ENCODE measurements at regions not wholly inside any gene's neighbourhood (a gene's known extent, or its start where the extent isn't known, plus 50 kb on each side); places are given as distances from the start of the nearest gene placed in this dataset.

DNA sequence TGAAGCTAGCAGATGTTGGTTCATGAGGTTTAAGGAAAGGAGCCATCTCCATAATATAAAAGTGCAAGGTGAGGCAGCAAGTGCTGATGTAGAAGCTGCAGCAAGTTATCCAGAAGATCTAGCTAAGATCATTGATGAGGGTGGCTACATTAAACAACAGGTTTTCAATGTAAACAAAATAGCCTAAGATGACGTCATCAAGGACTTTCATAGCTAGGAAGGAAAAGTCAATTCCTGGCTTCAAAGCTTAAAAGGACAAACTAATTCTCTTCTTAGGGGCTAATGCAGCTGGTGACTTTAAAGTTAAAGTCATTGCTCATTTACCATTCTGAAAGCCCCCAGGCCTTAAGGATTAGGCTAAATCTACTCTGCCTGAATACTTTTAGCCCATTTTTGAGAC is 141.9 kb downstream of the MID1IP1 start:
- H3K27ac ChIP-seq (ENCODE audit: low read depth, low read length), result no peak overlapping the region
- no peaks in the 10 kb centered on the region for H3F3A ChIP-seq (ENCODE audit: insufficient read depth)

DNA sequence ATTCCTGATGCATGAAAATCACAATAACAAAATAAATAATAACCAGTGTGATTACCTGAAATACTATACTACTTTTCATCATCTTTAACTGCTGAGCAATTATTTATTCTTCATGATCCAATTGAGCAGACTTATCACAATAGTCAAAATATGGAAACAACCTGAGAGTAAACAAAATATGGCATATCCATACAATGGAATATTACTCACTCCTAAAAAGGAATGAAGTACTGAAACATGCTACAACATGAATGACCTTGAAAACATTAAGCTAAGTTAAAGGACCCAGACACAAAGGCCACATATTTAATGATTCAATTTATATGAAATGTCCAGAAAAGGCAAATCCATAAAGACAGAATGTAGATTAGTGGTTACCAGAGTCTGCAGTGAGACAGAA is 146.8 kb downstream of the MID1IP1 start:
- H3K9ac ChIP-seq (ENCODE audit: low read length), result no peak overlapping the region
- no peaks in the 10 kb centered on the region for H3F3A ChIP-seq (ENCODE audit: insufficient read depth)
- no peak for TF ChIP-seq EZH2phosphoT487 (conservative IDR thresholded peaks at IDR 0.05; ENCODE audit: low read length)
- TF ChIP-seq, protein P1, sequence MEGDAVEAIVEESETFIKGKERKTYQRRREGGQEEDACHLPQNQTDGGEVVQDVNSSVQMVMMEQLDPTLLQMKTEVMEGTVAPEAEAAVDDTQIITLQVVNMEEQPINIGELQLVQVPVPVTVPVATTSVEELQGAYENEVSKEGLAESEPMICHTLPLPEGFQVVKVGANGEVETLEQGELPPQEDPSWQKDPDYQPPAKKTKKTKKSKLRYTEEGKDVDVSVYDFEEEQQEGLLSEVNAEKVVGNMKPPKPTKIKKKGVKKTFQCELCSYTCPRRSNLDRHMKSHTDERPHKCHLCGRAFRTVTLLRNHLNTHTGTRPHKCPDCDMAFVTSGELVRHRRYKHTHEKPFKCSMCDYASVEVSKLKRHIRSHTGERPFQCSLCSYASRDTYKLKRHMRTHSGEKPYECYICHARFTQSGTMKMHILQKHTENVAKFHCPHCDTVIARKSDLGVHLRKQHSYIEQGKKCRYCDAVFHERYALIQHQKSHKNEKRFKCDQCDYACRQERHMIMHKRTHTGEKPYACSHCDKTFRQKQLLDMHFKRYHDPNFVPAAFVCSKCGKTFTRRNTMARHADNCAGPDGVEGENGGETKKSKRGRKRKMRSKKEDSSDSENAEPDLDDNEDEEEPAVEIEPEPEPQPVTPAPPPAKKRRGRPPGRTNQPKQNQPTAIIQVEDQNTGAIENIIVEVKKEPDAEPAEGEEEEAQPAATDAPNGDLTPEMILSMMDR (IDR thresholded peaks at IDR 0.05; ENCODE audit: insufficient read depth, low read length, poor library complexity, severe bottlenecking), result no peak
- no peak overlapping the region for H3K4me2 ChIP-seq (ENCODE audit: low read depth, low read length, poor library complexity, severe bottlenecking)
- H4K20me1 ChIP-seq (ENCODE audit: low read depth, low read length), result no peaks in the 10 kb centered on the region
- H3K4me3 ChIP-seq (ENCODE audit: insufficient read depth, low read length, poor library complexity, severe bottlenecking), result no peak overlapping the region
- H3K79me2 ChIP-seq (ENCODE audit: insufficient read depth, low read length), result no peaks in the 10 kb centered on the region
- H3K36me3 ChIP-seq (ENCODE audit: low read length), result no peaks in the 10 kb centered on the region
- H2AFZ ChIP-seq (ENCODE audit: low read depth, low read length, severe bottlenecking), result no peak overlapping the region
- H3K27me3 ChIP-seq (ENCODE audit: low read length), result no peaks in the 10 kb centered on the region
- H3K9me3 ChIP-seq (ENCODE audit: insufficient read depth, low read length), result no peaks in the 10 kb centered on the region
- H3K9me2 ChIP-seq (replicated peaks; ENCODE audit: insufficient read depth, low read length), result no peaks in the 10 kb centered on the region
- no peak overlapping the region for H3K27ac ChIP-seq (ENCODE audit: low read depth, low read length)

More for the DNA sequence above, 141.9 kb downstream of the MID1IP1 start:
- H4K20me1 ChIP-seq (ENCODE audit: low read depth, low read length), result no peaks in the 10 kb centered on the region
- no peaks in the 10 kb centered on the region for H3K79me2 ChIP-seq (ENCODE audit: insufficient read depth, low read length)
- no peaks in the 10 kb centered on the region for H3K9me2 ChIP-seq (replicated peaks; ENCODE audit: insufficient read depth, low read length)
- no peaks in the 10 kb centered on the region for H3K27me3 ChIP-seq (ENCODE audit: low read length)
- H3K4me2 ChIP-seq (ENCODE audit: low read depth, low read length, poor library complexity, severe bottlenecking), result no peak overlapping the region
- no peak overlapping the region for H2AFZ ChIP-seq (ENCODE audit: low read depth, low read length, severe bottlenecking)
- H3K4me3 ChIP-seq (ENCODE audit: insufficient read depth, low read length, poor library complexity, severe bottlenecking), result no peak overlapping the region
- H3K36me3 ChIP-seq (ENCODE audit: low read length), result no peaks in the 10 kb centered on the region
- TF ChIP-seq, protein P1 (IDR thresholded peaks at IDR 0.05; ENCODE audit: insufficient read depth, low read length, poor library complexity, severe bottlenecking), result no peak
- no peak for TF ChIP-seq EZH2phosphoT487 (conservative IDR thresholded peaks at IDR 0.05; ENCODE audit: low read length)
- H3K9me3 ChIP-seq (ENCODE audit: insufficient read depth, low read length), result no peaks in the 10 kb centered on the region
- no peak overlapping the region for H3K9ac ChIP-seq (ENCODE audit: low read length)

DNA sequence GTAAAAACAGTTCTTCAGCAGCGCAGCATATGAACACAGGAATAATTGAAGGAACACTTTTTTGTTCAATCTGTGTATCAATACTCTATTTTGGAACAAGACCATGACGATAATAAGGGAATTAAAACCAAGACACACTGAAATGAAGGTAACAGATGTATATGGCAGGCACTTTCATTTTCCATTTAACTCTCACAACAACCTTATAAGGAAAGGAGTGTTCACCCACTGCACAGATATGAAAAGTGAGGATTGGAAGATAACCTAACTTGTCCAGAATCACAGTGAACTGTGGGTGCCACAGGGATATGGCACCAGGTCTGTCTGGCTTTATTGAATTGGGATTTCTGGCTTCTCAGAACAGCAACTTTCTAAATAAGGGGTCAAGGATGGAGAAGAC is 153.3 kb downstream of the MID1IP1 start:
- Histone ChIP-seq H3F3A (ENCODE audit: insufficient read depth) (no peaks in the 10 kb centered on the region), H3K4me2 (ENCODE audit: low read depth, low read length, poor library complexity, severe bottlenecking) (no peak overlapping the region), H3K9me2 (replicated peaks; ENCODE audit: insufficient read depth, low read length) (no peaks in the 10 kb centered on the region), H3K27me3 (ENCODE audit: low read length) (no peaks in the 10 kb centered on the region), H3K9me3 (ENCODE audit: insufficient read depth, low read length) (no peaks in the 10 kb centered on the region), H3K27ac (ENCODE audit: low read depth, low read length) (no peak overlapping the region), H3K4me3 (ENCODE audit: insufficient read depth, low read length, poor library complexity, severe bottlenecking) (no peak overlapping the region), H3K36me3 (ENCODE audit: low read length) (no peaks in the 10 kb centered on the region), H3K9ac (ENCODE audit: low read length) (no peak overlapping the region), H4K20me1 (ENCODE audit: low read depth, low read length) (no peaks in the 10 kb centered on the region), H3K79me2 (ENCODE audit: insufficient read depth, low read length) (no peaks in the 10 kb centered on the region), H2AFZ (ENCODE audit: low read depth, low read length, severe bottlenecking) (no peak overlapping the region)
- TF ChIP-seq, protein P1 (IDR thresholded peaks at IDR 0.05; ENCODE audit: insufficient read depth, low read length, poor library complexity, severe bottlenecking), result no peak
- TF ChIP-seq EZH2phosphoT487 (conservative IDR thresholded peaks at IDR 0.05; ENCODE audit: low read length), result no peak
